ENCODE measurements at regions not wholly inside any gene's neighbourhood (a gene's known extent, or its start where the extent isn't known, plus 50 kb on each side); places are given as distances from the start of the nearest gene placed in this dataset.
A peak's percentile ranks its signal among the peaks of the same experiment; 100 is the strongest.

DNA sequence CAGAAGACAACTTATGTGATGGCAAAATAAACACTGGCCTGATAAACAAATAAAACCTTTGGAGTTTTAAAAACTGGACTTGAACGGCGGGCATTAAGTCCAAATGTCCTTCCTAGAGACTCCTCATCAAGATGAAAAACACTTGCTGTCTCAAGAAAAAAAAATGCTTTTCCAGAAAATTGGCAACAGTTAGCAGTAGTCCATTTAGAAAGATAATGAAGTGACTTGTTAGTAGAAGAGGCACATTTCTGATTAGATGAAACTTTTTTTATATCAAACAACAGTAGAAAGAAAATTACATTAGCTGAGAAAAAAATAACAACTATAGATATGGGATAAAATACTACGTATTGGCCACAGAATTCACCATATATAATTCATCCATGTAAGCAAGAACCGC is 1750.7 kb upstream of the PCDH20 start:
- DNase-seq (ENCODE audit: low read depth, low spot score): no peak
- H3K4me2 ChIP-seq (ENCODE audit: low read length): no peak overlapping the region
- ChIA-PET CTCF (no interaction called here), POLR2A (no interaction called here), RAD21 (ENCODE audit: low non-redundant PET in 1 of 2, low total read pairs in 2 of 2, uncharacterized antibody in 2 of 2, unreplicated experiment in 2 of 2) (no interaction called here)
- no peaks in the 10 kb centered on the region for H4K20me1 ChIP-seq (ENCODE audit: insufficient read depth)
- H2AFZ ChIP-seq (ENCODE audit: low read depth, low read length, poor library complexity, severe bottlenecking): no peak overlapping the region
- no peak overlapping the region for H3K4me3 ChIP-seq (replicated peaks in 1 of 2; ENCODE audit: low read depth in 1 of 2, low read length in 2 of 2)
- no peaks in the 10 kb centered on the region for H3K36me3 ChIP-seq (ENCODE audit: control insufficient read depth in 1 of 2, insufficient read depth in 2 of 2, low read length in 2 of 2)
- H3K27ac ChIP-seq (ENCODE audit: low read depth, low read length): no peak overlapping the region
- H3K79me2 ChIP-seq (ENCODE audit: insufficient read depth, low read length): no peaks in the 10 kb centered on the region
- H3K4me1 ChIP-seq (ENCODE audit: control insufficient read depth in 1 of 2, insufficient read depth in 2 of 2, low read length in 2 of 2): no peaks in the 10 kb centered on the region
- no peaks in the 10 kb centered on the region for H3K9me2 ChIP-seq (ENCODE audit: insufficient read depth)
- TF ChIP-seq FOSL1 (IDR thresholded peaks at IDR 0.05; ENCODE audit: low read depth) (no peak), ZFX (IDR thresholded peaks at IDR 0.05) (no peak), POLR2A (IDR thresholded peaks at IDR 0.05; ENCODE audit: borderline replicate concordance, extremely low read depth, insufficient read depth, insufficient read length) (no peak), CEBPB (IDR thresholded peaks at IDR 0.05; ENCODE audit: low read depth) (no peak), YY1 (IDR thresholded peaks at IDR 0.05; ENCODE audit: extremely low read depth, insufficient replicate concordance, low read depth, low read length) (no peak), RAD21 (IDR thresholded peaks at IDR 0.05; ENCODE audit: low read depth) (no peak)
- TF ChIP-seq, protein P1, sequence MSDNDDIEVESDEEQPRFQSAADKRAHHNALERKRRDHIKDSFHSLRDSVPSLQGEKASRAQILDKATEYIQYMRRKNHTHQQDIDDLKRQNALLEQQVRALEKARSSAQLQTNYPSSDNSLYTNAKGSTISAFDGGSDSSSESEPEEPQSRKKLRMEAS (IDR thresholded peaks at IDR 0.05): no peak
- TF ChIP-seq, protein P2, sequence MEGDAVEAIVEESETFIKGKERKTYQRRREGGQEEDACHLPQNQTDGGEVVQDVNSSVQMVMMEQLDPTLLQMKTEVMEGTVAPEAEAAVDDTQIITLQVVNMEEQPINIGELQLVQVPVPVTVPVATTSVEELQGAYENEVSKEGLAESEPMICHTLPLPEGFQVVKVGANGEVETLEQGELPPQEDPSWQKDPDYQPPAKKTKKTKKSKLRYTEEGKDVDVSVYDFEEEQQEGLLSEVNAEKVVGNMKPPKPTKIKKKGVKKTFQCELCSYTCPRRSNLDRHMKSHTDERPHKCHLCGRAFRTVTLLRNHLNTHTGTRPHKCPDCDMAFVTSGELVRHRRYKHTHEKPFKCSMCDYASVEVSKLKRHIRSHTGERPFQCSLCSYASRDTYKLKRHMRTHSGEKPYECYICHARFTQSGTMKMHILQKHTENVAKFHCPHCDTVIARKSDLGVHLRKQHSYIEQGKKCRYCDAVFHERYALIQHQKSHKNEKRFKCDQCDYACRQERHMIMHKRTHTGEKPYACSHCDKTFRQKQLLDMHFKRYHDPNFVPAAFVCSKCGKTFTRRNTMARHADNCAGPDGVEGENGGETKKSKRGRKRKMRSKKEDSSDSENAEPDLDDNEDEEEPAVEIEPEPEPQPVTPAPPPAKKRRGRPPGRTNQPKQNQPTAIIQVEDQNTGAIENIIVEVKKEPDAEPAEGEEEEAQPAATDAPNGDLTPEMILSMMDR (IDR thresholded peaks at IDR 0.05 in 2 of 3, conservative IDR thresholded peaks at IDR 0.05 in 1 of 3; ENCODE audit: borderline replicate concordance in 1 of 3, insufficient read depth in 1 of 3, low read depth in 2 of 3, low read length in 2 of 3): no peak
- BruUV-seq (replicated peaks): no TSS peak
- no peak overlapping the region for H3K9ac ChIP-seq (ENCODE audit: low read length)
- no peak for ATAC-seq
- no peaks in the 10 kb centered on the region for H3K9me3 ChIP-seq (ENCODE audit: control insufficient read depth in 1 of 2, insufficient read depth in 1 of 2, low read depth in 1 of 2, low read length in 2 of 2)
- no peaks in the 10 kb centered on the region for H3K27me3 ChIP-seq (ENCODE audit: insufficient read depth, low read length)
- intact Hi-C loops (cut with micrococcal nuclease): no loop called here

- Histone ChIP-seq H3K36me3 (ENCODE audit: control insufficient read depth in 1 of 2, insufficient read depth in 2 of 2, low read length in 2 of 2) (no peaks in the 10 kb centered on the region), H3K9me3 (ENCODE audit: control insufficient read depth in 1 of 2, insufficient read depth in 1 of 2, low read depth in 1 of 2, low read length in 2 of 2) (no peaks in the 10 kb centered on the region), H3K9me2 (ENCODE audit: insufficient read depth) (no peaks in the 10 kb centered on the region), H3K4me2 (ENCODE audit: low read length) (no peak overlapping the region), H3K9ac (ENCODE audit: low read length) (no peak overlapping the region), H3K4me1 (ENCODE audit: control insufficient read depth in 1 of 2, insufficient read depth in 2 of 2, low read length in 2 of 2) (no peaks in the 10 kb centered on the region), H3K27me3 (ENCODE audit: insufficient read depth, low read length) (no peaks in the 10 kb centered on the region), H3K79me2 (ENCODE audit: insufficient read depth, low read length) (no peaks in the 10 kb centered on the region), H3K27ac (ENCODE audit: low read depth, low read length) (no peak overlapping the region), H4K20me1 (ENCODE audit: insufficient read depth) (no peaks in the 10 kb centered on the region), H2AFZ (ENCODE audit: low read depth, low read length, poor library complexity, severe bottlenecking) (peak overlapping the region; percentile 40), H3K4me3 (replicated peaks in 1 of 2; ENCODE audit: low read depth in 1 of 2, low read length in 2 of 2) (no peak overlapping the region)
- BruUV-seq (replicated peaks): no TSS peak
- ATAC-seq (no peak), DNase-seq (ENCODE audit: low read depth, low spot score) (no peak)
- ChIA-PET CTCF (no interaction called here), RAD21 (ENCODE audit: low non-redundant PET in 1 of 2, low total read pairs in 2 of 2, uncharacterized antibody in 2 of 2, unreplicated experiment in 2 of 2) (no interaction called here), POLR2A (no interaction called here)
- TF ChIP-seq TCF7L2 (IDR thresholded peaks at IDR 0.05; ENCODE audit: borderline replicate concordance, extremely low read depth, insufficient read depth, insufficient read length) (no peak), FOSL1 (IDR thresholded peaks at IDR 0.05; ENCODE audit: low read depth) (no peak), POLR2A (IDR thresholded peaks at IDR 0.05; ENCODE audit: borderline replicate concordance, extremely low read depth, insufficient read depth, insufficient read length) (no peak), EZH2phosphoT487 (IDR thresholded peaks at IDR 0.05; ENCODE audit: borderline replicate concordance) (no peak), EZH2 (IDR thresholded peaks at IDR 0.05) (no peak), CBX3 (IDR thresholded peaks at IDR 0.05; ENCODE audit: low read depth) (no peak), ZFX (IDR thresholded peaks at IDR 0.05) (no peak), RAD21 (IDR thresholded peaks at IDR 0.05; ENCODE audit: low read depth) (no peak), CEBPB (IDR thresholded peaks at IDR 0.05; ENCODE audit: low read depth) (no peak), ELF1 (IDR thresholded peaks at IDR 0.05; ENCODE audit: borderline replicate concordance, low read depth) (no peak), SIN3A (IDR thresholded peaks at IDR 0.05; ENCODE audit: low read depth) (no peak), ZNF274 (IDR thresholded peaks at IDR 0.05; ENCODE audit: low read depth, low read length) (no peak)
- TF ChIP-seq, protein P3, sequence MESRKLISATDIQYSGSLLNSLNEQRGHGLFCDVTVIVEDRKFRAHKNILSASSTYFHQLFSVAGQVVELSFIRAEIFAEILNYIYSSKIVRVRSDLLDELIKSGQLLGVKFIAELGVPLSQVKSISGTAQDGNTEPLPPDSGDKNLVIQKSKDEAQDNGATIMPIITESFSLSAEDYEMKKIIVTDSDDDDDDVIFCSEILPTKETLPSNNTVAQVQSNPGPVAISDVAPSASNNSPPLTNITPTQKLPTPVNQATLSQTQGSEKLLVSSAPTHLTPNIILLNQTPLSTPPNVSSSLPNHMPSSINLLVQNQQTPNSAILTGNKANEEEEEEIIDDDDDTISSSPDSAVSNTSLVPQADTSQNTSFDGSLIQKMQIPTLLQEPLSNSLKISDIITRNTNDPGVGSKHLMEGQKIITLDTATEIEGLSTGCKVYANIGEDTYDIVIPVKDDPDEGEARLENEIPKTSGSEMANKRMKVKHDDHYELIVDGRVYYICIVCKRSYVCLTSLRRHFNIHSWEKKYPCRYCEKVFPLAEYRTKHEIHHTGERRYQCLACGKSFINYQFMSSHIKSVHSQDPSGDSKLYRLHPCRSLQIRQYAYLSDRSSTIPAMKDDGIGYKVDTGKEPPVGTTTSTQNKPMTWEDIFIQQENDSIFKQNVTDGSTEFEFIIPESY (IDR thresholded peaks at IDR 0.05; ENCODE audit: extremely low read depth, insufficient replicate concordance, low read length): no peak
- TF ChIP-seq, protein P4, sequence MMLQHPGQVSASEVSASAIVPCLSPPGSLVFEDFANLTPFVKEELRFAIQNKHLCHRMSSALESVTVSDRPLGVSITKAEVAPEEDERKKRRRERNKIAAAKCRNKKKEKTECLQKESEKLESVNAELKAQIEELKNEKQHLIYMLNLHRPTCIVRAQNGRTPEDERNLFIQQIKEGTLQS (IDR thresholded peaks at IDR 0.05): no peak
- TF ChIP-seq, protein P1 (IDR thresholded peaks at IDR 0.05): no peak
- intact Hi-C loops (cut with micrococcal nuclease): no loop called here
Measured at GRCh38 chr13:63163903-63164302, 1748.3 kb upstream of the PCDH20 start.

Data from HCT116 (cell line).